HG02571 (cell line): ENCODE measurements at regions not wholly inside any gene's neighbourhood (a gene's known extent, or its start where the extent isn't known, plus 50 kb on each side); places are given as distances from the start of the nearest gene placed in this dataset.
"Not testable (repeated sequence)": the region's sequence is repeated elsewhere in the genome, so short reads cannot be mapped to it uniquely, and the experiment has no call there.

Experiments
- ATAC-seq: cut with Tn5 transposase; IDR thresholded peaks from one replicate; pipeline ENCODE4 v1.9.1; 2021; ENCODE audit warnings: mild to moderate bottlenecking, moderate library complexity; ENCODE audit not compliant: unreplicated experiment

DNA sequence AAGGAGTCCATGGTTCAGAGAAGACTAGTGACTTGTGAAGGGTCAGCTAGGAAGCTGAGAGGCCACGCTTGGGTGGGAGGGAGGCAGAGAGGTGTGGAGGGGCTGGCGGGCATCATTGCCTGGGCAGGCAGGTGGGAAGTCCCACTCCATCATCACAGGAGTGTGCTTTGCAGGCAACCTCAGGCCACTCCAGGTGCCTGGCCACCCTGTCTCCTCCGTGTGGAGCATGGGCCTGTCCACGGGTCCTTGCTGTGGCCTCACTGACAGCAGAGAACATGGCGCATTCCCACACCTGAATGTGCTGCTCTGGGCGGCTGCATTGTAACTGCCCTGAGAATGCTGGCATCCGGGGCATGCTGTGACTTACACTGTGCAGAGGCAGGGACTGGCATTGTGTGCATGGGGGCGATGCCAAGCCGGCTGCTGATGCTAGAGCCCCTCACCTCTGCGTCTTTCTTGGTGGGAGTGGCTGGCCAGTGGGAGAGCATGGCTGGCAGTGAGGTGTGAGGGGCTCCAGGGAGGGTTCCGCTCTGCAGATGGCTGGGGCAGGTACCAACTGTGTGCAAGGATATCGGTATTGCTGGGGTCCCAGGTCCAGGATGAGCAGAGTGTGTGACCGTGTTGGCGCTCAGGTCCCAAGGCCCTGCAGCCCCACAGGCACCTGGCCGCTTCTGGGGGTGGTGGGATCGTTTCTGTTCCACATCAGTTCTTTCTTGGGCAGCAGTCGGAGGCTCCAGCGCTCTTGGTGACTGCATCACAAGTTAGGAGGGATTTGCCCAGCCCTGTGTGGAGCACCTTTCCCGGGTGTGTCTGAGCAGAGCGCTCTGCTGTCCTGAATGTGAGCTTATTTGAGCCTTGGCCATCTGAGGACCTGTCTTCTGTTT, 94.8 kb downstream of the NPIPB11 start:
- ATAC-seq, result no peak

DNA sequence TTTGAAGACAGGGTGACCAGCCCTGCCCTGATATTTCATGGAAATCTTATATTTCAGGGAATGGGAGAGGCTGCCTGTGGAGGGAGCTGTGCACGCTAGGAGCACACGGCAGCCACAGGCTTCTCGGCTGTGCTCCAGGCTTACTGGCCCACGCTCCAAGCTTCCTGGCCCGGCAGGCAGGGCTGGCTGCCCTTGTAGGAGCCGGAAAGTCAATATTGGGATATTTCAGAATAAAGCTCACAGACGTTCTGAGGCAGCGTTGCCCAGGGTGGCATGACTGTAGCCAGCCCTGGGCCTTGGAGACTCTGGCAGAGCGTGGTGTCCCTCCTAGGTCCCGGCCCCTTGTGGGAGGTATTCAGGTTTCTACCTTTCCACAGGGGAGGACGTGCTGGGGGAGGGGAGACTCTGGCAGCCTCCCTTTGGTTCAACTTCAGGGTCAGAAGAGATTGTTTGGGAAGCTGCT, 95.6 kb downstream of the NPIPB11 start:
- ATAC-seq, result no peak

DNA sequence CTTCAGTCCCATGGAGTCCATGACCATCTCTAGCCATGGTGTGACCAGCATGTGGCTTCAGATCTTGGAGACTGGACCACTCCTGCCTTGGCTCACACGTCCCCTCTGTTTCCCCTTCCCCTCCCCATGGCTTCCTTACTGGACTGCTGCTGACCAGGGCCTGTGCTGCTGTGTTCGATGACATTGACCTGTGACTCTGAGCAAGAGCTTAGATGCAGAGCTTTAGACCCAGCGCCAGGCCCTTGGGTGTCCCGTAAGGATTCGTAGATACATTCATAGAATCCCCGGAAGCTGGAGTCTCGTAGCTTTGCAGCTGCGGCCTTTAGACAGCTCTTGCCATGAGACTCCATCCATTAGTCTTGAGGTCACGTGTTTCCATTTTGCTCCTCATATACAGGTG, 96.3 kb downstream of the NPIPB11 start:
- not testable (repeated sequence) for ATAC-seq

DNA sequence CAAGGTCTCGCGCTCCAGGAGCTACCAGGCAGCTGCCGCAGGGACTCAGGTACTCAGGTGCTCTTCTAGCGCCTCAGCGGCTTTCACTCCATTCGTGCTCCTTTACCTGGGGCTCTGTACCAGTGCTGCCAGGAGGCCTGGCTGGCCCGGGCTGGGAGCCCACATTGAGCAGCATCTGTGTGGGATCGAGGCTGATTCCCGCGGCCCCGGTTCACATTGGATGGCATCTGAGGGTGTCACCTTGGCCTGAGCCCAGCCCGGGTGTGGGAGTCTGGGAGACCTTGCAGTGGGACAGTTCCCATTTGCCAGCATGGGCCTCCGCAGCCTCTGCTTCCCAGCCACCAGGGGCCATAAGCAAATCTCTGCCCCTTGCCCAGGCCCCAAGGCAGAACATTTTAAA, 96.9 kb downstream of the NPIPB11 start:
- ATAC-seq, result not testable (repeated sequence)

DNA sequence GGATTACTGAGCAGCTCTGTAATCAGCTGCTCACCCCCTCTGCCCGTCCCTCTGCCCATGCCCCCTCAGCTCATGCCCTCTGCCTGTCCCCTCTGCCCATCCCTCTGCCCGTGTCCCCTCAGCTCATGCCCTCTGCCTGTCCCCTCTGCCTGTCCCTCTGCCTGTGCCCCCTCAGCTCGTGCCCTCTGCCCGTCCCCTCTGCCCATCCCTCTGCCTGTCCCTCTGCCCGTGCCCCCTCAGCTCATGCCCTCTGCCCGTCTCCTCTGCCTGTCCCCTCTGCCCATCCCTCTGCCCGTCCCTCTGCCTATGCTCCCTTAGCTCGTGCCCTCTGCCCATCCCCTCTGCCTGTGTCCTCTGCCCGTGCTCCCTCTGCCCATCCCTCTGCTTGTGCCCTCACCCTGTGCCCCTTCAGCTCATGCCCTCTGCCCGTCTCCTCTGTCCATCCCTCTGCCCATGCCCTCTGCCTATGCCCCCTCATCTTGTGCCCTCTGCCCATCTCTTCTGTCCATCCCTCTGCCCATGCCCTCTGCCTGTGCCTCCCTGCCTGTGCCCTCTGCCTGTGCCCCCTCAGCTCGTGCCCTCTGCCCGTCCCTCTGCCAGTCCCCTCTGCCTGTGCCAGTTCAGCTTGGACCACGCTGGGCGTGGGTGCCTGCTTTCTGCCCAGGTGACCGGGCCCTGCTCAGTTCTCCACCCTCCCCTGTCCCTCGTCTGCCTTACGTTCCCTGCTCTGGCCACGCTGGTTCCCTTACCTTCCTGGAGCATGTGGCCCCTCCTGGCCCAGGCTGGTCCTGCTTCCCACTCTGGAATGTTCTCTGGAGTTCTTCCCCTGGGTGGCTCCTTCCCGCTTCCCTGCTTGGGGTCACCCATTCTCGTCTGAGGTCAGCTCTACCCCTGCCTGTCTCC, 97.6 kb downstream of the NPIPB11 start:
- ATAC-seq, result no peak

DNA sequence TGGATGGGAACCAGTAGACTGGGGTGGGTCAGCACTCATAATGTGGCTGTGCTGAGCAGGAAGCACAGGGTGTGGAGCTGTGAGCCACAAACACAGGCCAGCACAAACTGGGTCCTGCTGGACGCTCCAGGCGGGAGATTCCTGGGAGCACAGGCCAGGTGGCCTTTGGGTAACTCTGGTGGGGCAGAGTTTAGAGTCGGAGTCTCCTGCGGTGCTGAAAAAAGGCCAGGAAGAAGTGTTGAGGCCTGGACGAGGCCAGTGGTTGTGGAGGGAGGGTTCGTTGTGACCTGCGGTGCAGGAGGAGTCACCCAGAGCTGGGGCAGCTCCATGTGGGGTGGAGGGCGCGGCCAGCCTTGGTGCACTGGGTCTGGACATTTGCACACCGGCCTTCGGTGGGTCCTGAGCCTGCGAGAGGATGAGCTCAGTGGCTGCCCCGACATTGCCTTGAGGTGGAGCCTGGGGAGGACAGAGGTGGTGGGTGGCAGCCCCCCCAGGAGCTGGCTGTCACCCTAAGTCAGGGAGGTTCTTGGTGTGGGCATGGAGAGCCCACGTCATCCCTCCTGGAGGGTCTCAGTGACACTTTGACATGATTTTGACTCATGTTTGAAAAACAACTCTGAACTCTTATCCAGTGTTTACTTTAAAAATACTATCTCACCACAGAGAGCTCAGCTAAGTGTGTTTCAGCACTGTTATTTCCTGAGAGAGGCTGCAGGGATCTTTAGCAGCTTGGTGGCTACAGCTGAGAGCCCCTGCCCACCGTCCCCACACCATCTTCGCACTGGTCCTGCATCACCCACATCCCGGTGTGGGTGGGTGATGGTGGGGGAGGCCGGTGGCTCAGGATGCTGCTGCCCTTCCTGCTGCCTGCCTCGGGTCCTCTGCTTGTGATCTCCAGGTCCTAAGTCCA, 98.7 kb downstream of the NPIPB11 start:
- no peak for ATAC-seq

DNA sequence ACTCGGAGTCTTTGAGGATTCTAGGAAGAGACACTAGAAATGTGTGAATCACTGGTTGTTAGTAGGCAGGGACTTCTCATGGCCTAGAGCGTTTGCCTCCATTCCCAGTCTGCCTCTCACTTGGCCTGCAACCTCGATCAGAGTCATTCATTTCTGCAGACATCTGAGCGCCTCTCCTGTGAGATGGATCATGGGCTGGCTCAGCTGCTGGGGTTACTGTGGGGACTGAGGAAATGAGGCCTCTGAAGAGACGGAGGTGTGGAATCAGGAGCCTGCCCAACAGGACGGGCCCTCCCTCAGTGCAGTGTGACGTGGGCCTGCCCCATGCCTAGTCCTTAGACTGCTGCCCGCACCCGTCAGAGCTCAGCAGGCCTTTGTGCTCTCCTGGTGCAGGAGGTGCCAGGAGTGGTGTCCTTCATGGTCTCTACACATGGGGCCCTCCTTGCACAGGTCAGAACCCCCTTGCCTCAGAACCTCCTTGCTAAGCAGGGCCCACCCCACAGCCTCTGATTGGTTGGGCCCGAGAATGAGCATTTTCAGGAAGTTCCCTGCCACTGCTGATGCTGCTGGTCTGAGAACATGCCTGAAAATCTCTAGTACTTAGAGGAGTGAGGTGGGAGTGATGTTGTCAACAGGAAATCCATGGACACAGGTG, 99.4 kb downstream of the NPIPB11 start:
- no peak for ATAC-seq

DNA sequence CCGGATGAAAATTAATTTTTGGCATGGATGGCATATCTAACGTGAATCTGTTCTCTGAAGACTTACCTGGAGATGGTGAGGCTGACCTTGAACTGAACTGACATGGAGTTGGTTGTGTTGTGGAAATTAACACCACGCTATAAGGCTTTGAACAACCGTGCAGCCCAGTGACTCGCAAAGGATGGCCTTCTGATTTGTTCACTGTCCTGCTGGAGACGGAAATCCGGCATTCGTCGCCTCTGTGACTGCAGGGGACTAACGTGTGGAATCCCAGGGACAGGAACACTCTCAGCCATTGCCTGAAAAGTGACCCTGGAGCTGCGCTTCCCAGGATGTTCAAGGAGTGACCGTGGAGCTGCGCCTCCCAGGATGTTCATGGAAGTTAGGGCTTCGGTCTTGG, 100.3 kb downstream of the NPIPB11 start:
- no peak for ATAC-seq

DNA sequence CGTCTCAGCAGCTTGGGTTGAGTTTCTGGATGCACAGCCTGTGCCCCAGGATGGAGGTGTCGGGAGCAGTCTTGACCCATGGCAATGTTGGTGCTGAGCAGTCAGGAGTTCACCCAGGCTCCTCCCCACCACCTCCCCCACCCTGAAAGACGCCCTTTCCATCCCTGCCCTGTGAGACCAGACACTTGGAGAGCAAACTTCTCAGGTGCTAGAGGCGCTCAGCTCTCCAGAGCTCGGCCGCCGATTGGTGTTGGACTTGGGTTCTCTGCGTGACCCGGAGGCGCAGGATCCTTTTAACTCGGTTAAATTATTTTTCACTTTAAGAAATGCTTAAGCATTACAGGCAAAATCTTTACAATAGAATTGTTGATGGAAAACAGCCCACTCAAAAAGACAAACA, 101.5 kb downstream of the NPIPB11 start:
- not testable (repeated sequence) for ATAC-seq

DNA sequence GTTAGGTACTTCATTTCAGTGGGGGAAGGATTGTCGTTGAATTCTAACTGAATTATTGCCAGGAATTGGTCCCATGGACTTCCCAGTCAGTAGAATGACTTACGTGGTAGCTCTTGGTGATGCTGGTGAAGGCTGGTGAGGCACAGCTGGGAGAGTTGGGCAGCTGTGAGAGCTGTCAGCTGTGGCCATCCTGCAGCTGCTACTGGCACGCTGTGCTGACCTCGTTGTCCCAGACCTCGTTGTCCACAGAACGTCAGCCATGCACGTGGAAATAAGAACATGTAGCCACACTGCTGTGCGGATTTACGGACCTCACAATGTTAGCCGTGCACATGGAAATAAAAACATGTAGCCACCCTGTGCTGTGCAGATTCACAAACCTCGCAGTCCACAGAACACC, 102.3 kb downstream of the NPIPB11 start:
- no peak for ATAC-seq

DNA sequence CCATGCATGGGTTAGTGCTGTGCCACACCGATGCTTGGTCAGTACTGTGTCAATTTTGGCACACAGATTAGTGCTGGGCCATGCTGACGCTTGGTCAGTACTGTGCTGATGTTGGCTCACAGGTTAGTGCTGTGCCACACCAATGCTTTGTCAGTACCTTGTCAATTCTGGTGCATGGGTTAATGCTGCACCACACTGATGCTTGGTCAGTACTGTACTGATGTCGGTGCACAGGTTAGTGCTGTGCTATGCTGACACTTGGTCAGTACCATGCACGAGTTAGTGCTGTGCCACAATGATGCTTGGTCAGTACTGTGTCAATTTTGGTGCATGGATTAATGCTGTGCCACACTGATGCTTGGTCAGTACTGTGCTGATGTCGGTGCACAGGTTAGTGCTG, 103.0 kb downstream of the NPIPB11 start:
- ATAC-seq, result no peak

DNA sequence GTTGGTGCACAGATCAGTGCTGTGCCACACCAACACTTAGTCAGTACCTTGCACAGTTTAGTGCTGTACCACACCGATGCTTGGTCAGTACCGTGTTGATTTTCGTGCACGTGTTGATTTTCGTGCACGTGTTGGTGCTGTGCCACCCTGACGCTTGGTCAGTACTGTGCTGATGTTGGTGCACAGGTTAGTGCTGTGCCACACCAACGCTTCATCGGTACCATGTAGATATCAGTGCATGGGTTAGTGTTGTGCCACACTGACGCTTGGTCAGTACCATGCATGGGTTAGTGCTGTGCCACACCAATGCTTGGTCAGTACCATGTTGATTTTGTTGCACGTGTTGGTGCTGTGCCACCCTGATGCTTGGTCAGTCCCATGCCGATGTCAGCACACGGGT, 103.5 kb downstream of the NPIPB11 start:
- ATAC-seq, result no peak

DNA sequence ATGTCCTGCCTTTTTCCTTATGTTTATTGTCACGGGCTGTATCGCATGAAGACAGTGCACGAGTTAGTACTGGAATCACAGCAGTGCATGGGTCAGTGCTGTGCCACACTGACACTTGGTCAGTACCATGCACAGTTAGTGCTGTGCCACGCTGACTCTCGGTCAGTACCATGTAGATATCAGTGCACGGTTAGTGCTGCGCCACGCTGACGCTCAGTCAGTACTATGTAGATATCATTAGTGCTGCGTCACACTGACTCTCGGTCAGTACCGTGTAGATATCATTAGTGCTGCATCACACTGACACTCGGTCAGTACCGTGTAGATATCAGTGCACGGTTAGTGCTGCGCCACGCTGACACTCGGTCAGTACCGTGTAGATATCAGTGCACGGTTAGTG, 104.1 kb downstream of the NPIPB11 start:
- not testable (repeated sequence) for ATAC-seq

DNA sequence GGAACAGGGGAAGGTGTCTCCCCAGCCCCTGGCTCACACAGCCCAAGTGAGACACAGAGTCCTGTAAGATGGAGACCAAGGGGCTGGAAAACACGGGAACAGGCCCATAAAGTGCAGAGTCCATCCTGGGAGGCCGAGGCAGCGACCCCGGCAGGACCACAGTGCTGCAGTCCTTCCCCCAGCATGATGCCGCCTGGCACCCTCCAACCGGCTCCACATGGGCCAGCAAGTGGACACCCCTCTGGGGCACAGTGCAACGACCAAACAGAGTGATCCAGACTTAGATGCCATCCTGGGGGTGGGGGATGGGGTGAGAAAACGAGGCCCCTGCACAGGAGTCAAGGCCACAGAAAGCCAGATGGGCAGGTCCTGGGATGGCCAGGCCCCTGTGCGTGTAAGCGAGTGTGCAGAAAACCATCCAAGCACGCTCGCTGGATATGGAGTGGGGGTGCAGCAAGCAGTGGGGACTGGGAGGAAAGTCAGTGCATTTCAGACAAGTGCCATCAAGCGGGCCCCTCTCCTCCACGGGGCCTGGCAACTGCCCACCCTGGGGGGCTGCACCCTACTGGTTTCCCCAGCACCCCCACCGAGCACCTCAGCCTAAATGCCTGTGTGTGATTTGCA, 104.7 kb downstream of the NPIPB11 start:
- not testable (repeated sequence) for ATAC-seq

DNA sequence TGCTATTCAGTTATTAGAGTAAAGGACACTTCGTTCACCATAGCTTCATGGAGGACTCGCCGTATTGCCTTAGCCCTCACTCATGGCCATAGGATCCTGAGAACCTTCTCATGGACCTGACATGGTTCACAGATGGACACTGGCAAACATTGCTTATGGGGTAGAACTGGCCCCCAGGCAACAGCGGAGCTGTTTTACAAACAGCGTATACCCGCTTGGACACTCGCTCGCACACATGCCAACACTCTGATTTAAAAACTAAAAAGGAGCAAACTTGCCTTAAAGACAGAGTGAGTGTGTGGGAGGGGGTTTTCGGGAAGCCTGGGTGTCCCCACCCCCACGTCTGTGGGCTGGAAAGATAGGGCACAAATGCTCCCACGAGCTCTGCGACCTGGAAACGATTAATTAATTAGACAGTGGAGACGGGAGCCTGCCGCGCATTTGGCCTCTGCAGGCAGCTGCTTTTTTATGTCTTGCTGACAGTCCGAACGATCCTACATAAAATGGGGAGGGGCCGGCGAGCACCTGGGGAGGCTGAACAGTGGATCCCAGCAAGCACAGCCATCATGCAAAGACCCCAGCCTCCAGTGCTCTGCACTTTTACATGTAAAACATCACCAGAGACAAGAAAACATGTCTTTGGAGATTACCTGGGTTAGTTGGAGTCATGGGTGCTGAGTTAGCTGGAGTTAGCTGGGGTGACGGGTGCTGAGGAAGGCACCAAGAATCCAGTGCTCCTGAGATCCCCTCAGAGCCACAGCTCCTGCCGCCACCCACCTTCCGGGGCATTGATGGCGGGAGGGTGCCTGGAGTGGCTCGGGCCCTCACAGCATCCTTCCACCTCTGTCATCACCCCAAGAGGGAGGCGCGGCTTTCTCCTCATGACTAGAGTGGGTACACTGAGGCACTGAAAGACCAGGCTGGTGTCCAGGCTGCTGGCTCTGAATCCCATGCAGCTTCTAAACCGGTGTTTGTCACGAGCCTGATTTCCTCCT, 105.7 kb downstream of the NPIPB11 start:
- ATAC-seq, result not testable (repeated sequence)

DNA sequence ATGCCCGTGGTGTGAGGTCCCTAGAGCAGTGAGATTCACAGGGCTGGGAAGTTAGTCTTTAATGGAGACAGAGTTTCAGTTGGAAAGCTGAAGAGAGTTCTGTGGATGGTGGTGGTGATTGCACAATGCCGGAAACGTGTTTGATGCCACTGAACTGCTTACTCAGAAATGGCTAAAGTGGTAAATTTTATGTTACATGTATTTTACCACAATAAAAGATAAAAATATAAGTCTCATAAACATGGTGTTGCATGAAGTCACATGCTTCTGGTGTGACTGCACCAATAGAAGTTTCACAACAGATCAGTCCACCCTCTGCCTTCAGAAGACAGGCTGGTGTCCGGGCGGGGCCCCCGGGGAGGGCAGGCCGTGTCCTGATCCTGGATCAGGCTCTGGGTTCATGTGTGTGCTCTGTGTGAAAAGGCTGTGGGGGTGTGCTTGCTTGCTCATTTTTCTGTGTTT, 106.5 kb downstream of the NPIPB11 start:
- not testable (repeated sequence) for ATAC-seq

DNA sequence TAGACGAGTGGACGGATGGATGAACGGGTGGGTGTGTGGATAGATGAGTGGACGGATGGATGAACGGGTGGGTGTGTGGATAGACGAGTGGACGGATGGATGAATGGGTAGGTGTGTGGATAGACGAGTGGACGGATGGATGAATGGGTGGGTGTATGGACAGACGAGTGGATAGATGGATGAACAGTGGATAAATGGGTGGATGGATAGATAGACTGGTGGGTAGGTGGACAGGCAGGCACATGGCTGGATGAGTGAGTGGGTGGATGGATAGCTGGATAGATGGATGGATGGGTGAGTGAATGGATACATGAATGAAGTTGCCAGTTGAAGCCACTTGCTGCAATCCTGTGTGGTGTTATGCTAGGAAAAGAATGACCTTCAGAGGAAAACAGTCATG, 107.5 kb downstream of the NPIPB11 start:
- not testable (repeated sequence) for ATAC-seq

DNA sequence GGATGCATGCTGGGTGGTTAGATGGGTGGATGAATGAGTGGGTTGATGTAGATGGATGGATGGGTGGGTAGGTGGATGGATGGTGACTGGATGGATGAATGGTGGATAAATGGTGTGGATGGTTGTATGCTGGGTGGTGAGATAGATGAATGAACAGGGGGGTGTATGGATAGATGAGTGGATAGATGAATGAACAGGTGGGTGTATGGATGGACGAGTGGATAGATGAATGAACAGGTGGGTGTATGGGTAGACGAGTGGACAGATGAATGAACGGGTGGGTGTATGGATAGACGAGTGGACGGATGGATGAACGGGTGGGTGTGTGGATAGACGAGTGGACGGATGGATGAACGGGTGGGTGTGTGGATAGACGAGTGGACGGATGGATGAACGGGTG, 108.2 kb downstream of the NPIPB11 start:
- not testable (repeated sequence) for ATAC-seq
